CD4-positive, alpha-beta T cell treated with Interleukin-15 for 4 hours (primary cell): ENCODE measurements at regions not wholly inside any gene's neighbourhood (a gene's known extent, or its start where the extent isn't known, plus 50 kb on each side); places are given as distances from the start of the nearest gene placed in this dataset.
A peak's percentile ranks its signal among the peaks of the same experiment; 100 is the strongest.
"Not testable (repeated sequence)": the region's sequence is repeated elsewhere in the genome, so short reads cannot be mapped to it uniquely, and the experiment has no call there.

Experiments used
- DNase-seq: peaks from one replicate; pipeline ENCODE4 v3.0.0-alpha.2; 2020; ENCODE audit warnings: low spot score

DNA sequence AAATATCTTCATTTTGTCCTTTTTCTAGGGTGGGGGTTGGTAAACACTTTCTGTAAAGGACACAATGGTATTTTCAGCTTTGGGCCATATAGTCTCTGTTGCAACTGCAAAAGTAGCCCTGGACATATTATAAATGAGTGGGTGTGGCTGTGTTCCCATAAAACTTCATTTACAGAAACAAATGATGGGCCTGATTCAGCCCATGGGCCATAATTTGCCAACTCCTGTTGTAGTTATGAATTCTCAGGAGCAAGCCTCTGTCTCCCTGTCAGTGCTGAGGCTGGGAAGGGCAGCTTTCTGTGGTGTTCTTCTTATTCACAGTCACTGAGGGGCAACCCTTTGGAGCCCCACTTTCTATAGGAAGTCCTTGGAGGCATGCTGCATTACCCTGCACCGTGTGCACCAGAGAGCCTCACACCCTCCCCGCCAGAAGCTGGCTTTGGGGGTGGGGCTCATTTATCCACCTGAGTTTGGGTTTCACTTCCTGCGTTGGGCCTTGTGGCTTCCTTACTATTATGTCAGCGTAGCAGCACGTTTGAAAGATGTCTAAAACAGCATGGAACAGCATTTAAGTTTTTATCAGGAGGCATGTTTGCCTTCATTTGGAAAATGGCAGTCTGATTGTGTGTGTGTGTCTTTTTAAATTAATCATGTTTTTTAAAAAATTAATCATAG is 60.8 kb upstream of the FAN1 start:
- peak; percentile 44 for DNase-seq

DNA sequence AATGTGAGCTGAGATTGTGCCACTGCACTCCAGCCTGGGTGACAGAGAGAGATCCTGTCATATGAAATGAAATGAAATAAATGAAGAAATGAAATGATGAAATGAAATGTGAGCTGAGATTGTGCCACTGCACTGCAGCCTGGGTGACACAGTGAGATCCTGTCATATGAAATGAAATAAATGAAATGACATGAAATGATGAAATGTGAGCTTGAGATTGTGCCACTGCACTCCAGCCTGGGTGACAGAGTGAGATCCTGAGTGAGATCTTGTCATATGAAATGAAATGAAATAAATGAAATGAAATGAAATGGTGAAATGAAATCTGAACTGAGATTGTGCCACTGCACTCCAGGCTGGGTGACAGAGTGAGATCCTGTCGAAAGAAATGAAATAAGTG is 58.2 kb upstream of the FAN1 start:
- not testable (repeated sequence) for DNase-seq
